Glutamatergic neuron (in vitro differentiated cells): ENCODE measurements at regions not wholly inside any gene's neighbourhood (a gene's known extent, or its start where the extent isn't known, plus 50 kb on each side); places are given as distances from the start of the nearest gene placed in this dataset.

Experiments used
- DNase-seq: peaks from one replicate; pipeline ENCODE4 v3.0.0; 2022
- H3K27ac Mint-ChIP-seq: one replicate; pipeline ENCODE4 v1.8.0; 2020; ENCODE audit warnings: mild to moderate bottlenecking, mixed read lengths, inconsistent platforms; ENCODE audit not compliant: unreplicated experiment
- H3K27me3 Mint-ChIP-seq: one replicate; pipeline ENCODE4 v1.8.0; 2020; ENCODE audit warnings: mild to moderate bottlenecking, moderate library complexity, mixed read lengths, inconsistent platforms; ENCODE audit not compliant: unreplicated experiment
- H3K36me3 Mint-ChIP-seq: one replicate; pipeline ENCODE4 v1.8.0; 2020; ENCODE audit warnings: mild to moderate bottlenecking, mixed read lengths, inconsistent platforms; ENCODE audit not compliant: unreplicated experiment
- H3K4me1 Mint-ChIP-seq: one replicate; pipeline ENCODE4 v1.8.0; 2020; ENCODE audit warnings: mild to moderate bottlenecking, low read depth, mixed read lengths, inconsistent platforms; ENCODE audit not compliant: unreplicated experiment
- H3K4me3 Mint-ChIP-seq: one replicate; pipeline ENCODE4 v1.8.0; 2020; ENCODE audit warnings: mild to moderate bottlenecking, mixed read lengths, inconsistent platforms; ENCODE audit not compliant: unreplicated experiment
- H3K9me3 Mint-ChIP-seq: one replicate; pipeline ENCODE4 v1.8.0; 2020; ENCODE audit warnings: mild to moderate bottlenecking, moderate library complexity, mixed read lengths, inconsistent platforms; ENCODE audit not compliant: unreplicated experiment
- TF ChIP-seq, protein P1 (sequence below): fragments of 200-600 bp; sonication (generic); IDR thresholded peaks from one replicate; pipeline ENCODE4 v1.5.0; 2021; ENCODE audit not compliant: partially characterized antibody, unreplicated experiment

DNA sequence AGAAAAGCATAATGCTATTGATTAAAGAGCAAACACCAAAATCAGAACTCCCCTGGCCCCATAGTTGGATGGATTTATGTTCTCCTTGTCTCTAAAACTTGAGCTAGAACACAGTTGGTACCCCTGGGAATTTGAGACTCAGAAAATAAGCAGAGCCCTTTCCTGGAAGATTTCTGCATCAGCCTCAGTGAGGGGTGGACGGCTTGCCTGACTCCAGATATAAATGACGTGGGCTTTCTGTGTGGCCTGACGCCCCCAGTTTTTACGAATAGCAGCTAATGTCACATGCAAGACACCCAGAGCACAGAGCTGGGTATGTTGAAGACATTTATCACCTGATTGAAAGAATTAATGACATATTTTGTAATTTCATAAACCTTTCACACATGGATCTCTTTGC, 130.8 kb downstream of the TRIM29 start:
- H3K27ac Mint-ChIP-seq, result no peak overlapping the region
- H3K4me1 Mint-ChIP-seq, result peaks cover 13% of the 10 kb centered on the region
- H3K9me3 Mint-ChIP-seq, result peaks cover 5% of the 10 kb centered on the region
- DNase-seq, result no peak
- H3K4me3 Mint-ChIP-seq, result no peak overlapping the region
- H3K36me3 Mint-ChIP-seq, result peaks cover 4% of the 10 kb centered on the region
- TF ChIP-seq, protein P1, sequence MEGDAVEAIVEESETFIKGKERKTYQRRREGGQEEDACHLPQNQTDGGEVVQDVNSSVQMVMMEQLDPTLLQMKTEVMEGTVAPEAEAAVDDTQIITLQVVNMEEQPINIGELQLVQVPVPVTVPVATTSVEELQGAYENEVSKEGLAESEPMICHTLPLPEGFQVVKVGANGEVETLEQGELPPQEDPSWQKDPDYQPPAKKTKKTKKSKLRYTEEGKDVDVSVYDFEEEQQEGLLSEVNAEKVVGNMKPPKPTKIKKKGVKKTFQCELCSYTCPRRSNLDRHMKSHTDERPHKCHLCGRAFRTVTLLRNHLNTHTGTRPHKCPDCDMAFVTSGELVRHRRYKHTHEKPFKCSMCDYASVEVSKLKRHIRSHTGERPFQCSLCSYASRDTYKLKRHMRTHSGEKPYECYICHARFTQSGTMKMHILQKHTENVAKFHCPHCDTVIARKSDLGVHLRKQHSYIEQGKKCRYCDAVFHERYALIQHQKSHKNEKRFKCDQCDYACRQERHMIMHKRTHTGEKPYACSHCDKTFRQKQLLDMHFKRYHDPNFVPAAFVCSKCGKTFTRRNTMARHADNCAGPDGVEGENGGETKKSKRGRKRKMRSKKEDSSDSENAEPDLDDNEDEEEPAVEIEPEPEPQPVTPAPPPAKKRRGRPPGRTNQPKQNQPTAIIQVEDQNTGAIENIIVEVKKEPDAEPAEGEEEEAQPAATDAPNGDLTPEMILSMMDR, result no peak
- peaks cover 2% of the 10 kb centered on the region for H3K27me3 Mint-ChIP-seq

DNA sequence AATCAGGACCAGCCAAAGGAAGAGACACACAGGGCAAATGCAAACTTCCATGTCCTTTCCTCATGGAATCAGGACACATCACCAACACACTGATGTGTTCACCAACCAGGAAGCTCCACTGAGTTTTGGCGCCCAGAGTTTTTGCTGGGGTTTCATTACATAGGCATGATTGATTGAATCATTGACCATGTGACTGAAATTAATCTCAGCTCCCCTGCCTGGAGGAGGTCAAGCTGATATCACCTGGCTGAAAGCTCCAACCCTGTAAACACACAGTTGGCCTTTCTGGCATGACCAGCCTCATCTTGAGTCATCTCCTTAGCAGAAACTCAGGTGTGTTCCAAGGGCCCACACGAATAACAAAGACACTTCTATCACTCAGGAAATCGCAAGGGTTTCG, 133.2 kb downstream of the TRIM29 start:
- TF ChIP-seq, protein P1, result no peak
- Mint-ChIP-seq H3K27me3 (peaks cover 4% of the 10 kb centered on the region), H3K4me1 (peaks cover 10% of the 10 kb centered on the region), H3K27ac (no peak overlapping the region), H3K9me3 (peaks cover 5% of the 10 kb centered on the region), H3K4me3 (no peak overlapping the region), H3K36me3 (peaks cover 4% of the 10 kb centered on the region)
- no peak for DNase-seq

DNA sequence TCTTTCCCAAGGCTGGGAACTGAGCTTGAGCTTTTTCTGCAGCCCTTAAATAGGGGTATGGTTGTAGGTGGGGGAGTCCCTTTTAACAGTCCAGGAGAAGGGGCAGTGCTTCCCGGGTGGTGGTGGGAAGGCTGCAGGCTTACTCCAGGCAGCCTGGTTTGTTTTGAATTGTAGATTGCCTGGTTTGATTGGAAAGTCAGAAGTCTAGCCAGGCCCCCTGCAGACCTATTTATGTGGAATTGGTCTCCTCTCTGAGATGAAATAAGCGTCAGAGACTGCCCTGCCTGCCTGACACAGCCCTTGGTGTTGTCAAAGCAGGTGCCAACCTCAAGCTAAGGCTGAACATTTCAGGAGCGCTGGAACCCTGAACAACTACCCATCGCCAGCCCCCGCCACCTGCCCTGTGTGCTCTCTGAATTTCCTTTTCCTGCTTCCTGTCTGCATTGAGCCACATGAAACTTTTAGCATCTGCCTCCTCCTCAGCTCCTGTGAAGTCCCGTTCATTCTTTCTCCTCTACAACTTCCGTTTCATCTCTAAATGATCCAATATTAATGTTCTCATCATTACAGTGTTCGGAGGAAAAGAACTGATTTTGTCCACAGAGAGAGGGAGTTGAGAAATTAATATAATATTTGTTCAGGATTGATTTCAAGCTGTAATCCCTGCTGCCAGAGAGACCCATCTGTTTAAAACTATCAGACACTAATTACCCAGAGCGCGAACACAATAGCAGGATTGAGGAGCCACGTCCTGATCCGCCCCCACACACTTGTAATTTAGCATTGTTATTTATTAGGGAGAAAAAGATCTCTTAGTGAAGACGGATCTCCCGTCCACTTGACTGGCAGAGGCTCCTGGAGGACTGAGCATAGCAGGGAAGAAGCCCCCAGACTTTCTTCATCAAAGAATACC, 136.5 kb downstream of the TRIM29 start:
- Mint-ChIP-seq H3K4me1 (peaks cover 10% of the 10 kb centered on the region), H3K9me3 (peaks cover 1% of the 10 kb centered on the region), H3K36me3 (no peaks in the 10 kb centered on the region), H3K27me3 (peaks cover 5% of the 10 kb centered on the region), H3K4me3 (no peak overlapping the region), H3K27ac (no peak overlapping the region)
- DNase-seq, result no peak
- TF ChIP-seq, protein P1, result no peak

DNA sequence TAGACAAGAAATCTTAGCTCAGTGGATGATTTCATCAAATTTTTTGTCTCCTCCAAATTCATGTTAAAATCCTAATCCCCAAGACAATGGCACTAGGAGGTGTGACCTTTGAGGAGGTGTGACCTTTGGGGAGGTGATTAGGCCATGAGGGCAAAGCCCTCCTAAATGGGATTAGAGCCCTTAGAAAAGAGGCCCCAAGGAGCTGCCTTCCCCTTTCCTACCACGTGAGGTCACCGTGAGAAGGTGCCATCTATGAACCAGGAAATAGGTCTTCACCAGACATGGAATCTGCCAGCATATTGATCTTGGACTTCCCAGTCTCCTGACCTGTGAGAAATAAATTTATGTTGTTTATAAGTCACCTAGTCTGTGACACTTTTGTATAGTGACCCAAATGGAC, 138.7 kb downstream of the TRIM29 start:
- no peak overlapping the region for H3K4me3 Mint-ChIP-seq
- peaks cover 10% of the 10 kb centered on the region for H3K4me1 Mint-ChIP-seq
- H3K9me3 Mint-ChIP-seq, result peaks cover 3% of the 10 kb centered on the region
- DNase-seq, result no peak
- peaks cover 4% of the 10 kb centered on the region for H3K36me3 Mint-ChIP-seq
- no peak overlapping the region for H3K27ac Mint-ChIP-seq
- TF ChIP-seq, protein P1, result no peak
- peaks cover 11% of the 10 kb centered on the region for H3K27me3 Mint-ChIP-seq

DNA sequence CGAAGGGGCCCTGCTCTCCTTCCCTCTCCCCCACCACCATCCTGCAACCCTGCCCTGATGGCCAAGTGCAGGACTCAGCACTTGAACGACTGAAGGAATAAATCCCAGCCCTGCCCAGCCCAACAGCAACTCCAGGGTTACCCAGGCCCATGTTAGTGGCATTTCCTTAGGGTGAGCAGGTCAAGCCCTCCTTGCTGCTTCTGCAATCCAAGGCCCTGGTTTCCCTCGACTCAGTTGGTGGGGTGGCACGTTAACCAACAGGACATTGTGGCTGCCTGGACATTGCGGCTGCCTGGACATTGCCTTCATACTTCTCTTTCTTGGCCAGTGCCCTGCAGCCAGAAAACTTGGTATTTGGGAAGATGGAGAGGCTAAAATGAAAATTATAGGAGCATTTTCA, 141.4 kb downstream of the TRIM29 start:
- TF ChIP-seq, protein P1, result no peak
- DNase-seq, result no peak
- H3K9me3 Mint-ChIP-seq, result peaks cover 3% of the 10 kb centered on the region
- H3K4me1 Mint-ChIP-seq, result peaks cover 13% of the 10 kb centered on the region
- peaks cover 4% of the 10 kb centered on the region for H3K36me3 Mint-ChIP-seq
- peaks cover 14% of the 10 kb centered on the region for H3K27me3 Mint-ChIP-seq
- H3K27ac Mint-ChIP-seq, result no peak overlapping the region
- no peak overlapping the region for H3K4me3 Mint-ChIP-seq
